ENCODE measurements at regions not wholly inside any gene's neighbourhood (a gene's known extent, or its start where the extent isn't known, plus 50 kb on each side); places are given as distances from the start of the nearest gene placed in this dataset.

- TF ChIP-seq GATA3 (IDR thresholded peaks at IDR 0.05; ENCODE audit: low read depth, low read length) (no peak), GATA2 (IDR thresholded peaks at IDR 0.05; ENCODE audit: low read depth, low read length) (no peak)
Measured at GRCh38 chr1:47505267-47505666, 67.4 kb downstream of the FOXD2 start.

Measured in SH-SY5Y (cell line).